ENCODE measurements at regions not wholly inside any gene's neighbourhood (a gene's known extent, or its start where the extent isn't known, plus 50 kb on each side); places are given as distances from the start of the nearest gene placed in this dataset.

DNA sequence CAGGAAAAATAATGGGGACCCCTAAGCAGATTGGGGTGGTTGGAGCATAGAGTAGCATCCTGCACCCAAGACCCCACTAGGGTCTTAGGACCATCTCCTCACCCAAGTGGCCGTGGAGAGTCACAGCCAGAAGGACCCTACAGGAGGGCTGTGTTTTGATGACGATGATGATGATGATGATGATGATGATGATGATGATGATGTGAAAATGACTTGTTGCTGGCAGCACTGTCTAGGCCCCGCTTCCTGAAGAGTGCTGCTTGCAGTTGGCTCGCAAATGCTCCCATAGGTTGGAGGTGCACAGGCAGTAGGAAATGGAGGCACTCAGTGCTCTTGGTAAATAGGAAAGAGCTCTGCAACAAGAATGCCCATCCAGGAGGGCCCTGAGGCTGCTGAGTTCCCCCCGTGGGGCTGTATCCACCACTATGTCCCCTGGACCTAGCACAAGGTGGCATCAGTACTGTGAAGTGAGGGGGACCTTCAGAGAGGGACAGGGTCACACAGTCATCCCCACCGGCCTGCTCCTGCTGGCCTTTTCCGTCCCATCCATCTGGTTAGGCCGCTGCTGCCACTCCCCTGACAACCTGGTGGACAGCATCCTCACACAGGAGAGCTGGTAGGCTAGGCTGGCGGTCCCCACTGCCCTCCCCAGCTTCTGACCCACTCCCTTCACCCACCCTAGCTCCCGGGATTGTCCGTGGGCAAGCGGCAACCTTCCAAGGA, 139.6 kb downstream of the FOXD2 start:
- DNase-seq = no peak

DNA sequence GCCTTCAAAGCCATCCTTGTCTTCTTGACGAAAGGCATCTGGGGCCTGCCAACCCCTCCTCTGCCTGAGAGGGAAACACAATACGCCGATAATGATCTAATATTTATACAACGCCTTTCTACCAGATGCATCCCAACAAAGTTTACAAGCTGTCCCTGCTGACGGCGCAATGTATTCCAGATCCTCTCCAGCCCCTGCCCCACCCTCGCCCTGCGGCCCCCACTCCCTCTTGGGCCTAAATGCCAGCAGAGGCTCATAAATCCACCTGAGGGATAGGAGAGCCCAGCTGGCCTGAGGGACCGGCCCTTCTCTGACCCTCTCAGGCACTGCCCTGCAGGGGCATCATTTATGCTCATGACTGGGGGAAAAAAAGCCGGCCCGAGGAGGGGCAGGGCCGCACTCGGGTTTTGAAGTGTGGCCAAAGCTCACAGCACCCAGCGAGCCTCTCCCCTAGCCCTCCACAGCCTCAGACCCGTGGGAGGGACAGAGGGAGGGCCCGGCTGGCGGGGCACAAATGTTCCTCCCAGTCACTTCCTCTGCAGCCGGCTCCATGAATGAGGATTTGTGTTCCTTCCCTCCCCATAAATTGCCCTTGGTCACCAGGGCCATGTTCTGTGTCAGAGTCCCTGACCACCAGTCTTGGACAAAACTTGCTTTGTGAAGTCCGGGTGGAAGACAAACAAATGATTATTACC, 140.3 kb downstream of the FOXD2 start:
- no peak for DNase-seq

DNA sequence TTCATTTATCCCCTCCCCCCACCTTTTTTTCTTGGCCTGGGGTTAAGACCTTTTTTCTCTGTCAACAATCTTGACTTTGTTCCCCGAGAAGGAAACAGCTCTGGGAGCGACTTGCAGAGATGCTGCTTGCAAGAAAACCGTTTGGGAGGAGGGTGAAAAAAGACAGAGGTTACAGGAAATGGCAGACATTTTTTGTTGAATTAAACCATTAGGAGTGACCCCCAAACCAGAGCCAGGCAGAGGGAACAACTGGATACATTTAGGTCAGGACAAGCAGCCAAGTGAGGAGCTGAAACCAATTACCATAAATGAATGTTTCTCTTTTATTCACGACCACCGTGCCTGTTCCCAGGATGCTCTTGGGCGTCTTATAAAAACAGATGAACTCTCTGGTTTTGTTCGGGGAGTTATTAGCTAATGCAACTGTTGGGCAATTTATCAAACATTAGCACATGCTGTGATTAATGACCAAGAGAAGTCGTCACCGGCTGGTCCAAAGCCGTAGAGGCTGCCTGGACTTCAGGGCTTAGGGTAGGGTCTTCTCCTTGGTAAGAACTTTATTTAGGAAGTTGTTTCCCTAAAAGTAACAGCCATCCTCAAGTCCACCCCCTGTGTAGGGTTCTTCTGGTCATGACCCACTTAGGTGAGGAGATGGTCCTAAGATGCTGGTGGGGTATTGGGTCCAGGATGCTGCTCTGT, 141.0 kb downstream of the FOXD2 start:
- peak; percentile 23 for DNase-seq

DNA sequence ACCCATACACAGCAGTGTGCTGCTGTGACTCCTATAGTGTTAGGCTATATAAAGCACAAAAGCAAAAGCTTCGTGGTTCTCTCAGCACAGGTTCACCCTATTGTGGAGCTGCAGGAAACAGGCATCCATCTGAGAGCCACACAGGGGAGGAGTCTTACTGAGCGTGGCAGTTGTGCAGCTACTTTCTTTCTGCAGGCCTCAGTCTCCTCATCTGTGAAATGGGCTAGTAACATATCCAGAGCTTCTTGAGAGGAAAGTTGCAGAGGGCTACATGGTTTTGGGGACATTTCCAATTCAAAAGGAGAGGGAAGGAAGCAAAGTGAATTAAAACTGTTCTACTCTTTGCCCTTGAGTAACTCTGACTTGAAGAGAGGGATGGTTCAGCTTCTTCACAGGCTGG, 142.0 kb downstream of the FOXD2 start:
- peak; percentile 32 for DNase-seq

DNA sequence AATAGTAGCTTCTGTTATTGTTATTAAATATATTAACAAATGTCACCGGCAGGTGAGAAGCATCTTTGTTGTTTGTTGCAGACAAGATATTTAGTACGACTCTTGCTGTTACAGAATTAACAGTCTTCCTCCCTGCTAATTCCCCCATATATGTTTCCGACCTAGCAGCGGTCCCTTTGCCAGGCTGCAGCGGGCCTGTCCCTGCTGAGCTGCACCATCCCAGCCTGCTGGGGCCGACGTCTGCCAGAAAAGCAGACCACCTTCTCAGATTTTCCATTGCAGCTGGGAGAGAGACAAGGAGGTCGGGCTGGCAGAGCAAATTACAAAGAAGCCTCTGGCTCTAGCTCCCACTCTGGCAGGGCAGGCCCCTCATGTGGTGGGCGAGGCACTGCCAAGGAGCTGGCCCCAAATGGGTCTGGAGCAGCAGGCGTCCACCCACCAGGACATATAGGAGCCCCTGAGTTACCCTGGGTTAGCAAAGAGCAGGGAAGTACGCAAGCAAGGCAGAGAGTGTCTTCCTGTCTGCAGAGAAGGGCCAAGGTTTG, 142.7 kb downstream of the FOXD2 start:
- DNase-seq = peak; percentile 22

DNA sequence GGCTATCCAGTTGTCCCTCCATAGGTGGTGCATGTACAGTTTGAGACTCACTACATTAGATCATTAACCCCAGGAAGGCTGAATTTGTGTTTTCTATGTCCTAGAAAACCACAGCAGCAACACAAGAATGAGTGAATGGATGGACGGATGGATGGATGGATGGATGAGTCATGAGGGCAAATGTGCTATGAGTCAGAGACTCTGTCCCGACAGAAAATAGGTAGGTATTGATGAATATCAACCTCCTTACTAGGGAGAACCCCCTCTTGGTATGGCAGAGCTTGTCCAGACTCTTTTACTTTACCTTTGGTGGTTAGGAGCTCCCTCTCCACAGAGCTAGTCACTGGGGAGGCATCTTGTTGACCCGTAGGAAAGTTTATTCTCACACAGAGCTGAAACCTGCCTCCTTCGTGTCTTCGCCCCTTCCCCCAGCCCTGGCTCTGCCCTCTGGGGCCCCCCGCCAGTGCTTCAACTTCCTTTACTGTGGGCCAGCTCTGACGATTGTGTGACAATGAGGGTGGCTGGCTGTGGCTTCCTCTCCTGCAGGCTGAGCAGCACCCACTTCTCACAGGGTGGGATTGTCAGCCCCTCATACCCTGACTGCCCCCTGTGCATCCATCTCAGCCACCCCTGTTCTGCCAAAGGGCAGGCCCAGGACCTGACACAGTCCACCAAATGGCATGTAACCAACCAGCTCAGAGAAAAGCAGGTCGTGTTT, 145.2 kb downstream of the FOXD2 start:
- DNase-seq = peak; percentile 48

DNA sequence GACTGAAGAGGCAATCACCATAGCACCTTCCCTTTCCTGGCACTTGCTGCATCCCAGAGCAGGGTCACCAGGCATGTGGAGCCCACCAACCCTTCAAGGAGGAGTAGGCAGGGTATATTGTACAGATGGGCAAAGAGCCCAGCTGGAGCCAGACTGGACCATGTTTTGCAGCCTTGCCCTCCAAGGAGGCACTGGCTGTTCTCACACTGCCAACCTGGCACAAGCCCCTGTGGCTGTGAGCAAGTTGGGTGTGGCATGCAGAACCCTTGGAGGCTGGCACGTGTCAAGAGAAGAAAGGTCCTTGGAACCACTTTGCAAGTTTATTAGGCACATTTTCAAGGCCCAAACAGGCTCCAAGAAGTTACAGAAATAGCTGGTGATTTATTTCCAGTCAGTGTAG, 146.4 kb downstream of the FOXD2 start:
- no peak for DNase-seq

DNA sequence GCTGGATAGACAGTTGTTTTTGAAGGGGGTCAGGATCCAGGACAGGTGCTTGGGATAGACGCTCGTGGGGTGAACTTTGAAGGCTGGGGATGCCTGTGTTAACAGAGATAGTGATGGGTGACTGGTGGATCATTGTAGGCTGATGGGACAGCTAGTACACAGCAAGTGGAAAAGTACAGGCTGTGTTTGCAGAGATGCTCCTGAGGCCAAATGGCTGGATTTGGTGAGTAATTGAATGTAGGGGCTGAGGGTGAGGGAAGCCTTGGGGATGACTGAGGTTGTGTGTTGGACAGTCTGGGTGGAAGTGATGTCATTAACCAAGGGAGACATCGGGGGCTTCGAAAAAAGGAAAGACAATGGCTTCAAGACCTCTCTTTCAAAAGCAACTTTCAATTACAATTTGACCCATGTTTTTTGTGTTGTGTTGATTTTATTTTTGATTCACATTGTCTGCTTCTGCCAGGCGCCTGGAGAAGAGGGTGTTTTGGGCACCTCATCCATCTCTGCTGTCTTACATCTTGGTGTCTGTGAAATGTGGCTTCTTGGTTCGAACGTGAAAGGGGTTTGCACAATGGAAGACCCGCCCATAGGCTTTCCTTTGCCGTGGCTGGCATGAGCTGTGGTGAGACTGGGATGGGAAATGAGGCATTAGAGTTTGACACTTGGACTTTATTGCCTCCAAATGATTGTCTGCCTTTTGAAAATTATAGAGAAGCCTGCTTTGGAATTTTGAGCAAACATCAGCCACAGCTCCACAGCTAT, 147.5 kb downstream of the FOXD2 start:
- no peak for DNase-seq

DNA sequence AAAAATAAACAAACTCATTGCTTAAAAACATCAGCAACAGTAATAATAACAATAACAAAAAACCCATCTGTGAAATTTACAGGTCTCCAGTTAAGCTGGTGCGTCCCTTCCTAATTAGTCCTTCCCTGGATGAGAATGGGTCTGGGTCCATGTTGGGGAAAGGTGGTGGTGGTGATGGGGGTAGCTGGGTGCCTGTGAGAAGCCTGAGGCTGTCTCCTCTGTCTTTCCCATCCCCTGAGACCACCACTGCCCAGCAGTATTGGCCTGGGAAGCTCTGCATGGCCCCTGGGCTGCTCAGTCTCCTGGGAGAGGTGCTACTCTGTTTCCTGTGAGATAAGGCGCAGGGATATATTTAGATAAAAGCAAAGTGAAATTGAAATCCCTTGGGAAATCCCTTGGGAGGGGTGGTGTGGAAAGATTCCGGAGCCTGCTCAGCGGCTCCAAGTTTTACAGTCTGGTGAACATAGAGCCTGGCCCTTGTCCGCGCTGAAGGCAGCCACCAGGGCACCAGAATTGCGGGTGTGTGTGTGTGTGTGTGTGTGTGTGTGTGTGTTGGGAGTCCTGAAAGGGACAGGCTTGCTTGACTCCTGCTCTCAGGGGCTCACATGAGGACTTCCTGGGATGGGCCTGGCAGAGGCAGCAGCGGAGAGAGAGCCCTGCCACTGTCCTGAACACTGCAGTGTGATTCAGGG, 150.2 kb downstream of the FOXD2 start:
- DNase-seq = no peak

DNA sequence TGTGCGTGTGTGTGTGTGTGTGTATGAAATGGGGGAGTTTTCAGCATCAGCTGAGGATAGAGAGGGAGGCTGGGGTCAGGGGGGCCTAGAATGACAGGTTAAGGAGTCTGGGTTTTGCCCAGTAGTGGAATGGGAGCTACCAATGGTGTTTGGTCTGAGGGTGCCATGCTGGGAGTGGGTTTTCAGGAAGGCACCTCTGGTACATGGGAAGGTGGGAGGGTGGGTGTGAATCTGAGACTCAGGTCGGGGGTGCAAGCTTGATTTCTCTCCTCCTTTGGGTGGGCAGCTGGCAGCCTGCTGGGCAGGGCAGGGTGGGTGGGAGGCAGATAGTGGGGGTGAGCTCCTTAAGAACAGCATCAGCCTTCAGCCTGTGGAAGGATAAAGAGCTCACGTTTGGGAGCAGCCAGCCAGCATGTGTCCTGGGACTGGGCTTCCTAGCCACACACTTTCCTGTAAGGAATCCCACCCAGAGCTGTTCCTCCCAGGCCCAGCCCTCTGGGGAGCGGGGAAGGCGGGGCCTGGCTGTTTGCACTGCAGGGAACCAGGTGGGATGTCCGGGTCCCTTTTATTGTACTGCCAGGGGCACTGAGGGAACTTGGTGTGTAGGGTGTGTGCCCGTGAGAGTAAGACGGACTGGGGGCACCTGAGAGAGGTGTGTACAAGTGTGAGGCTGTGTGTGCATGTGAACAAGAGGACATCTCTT, 152.8 kb downstream of the FOXD2 start:
- DNase-seq = no peak

DNA sequence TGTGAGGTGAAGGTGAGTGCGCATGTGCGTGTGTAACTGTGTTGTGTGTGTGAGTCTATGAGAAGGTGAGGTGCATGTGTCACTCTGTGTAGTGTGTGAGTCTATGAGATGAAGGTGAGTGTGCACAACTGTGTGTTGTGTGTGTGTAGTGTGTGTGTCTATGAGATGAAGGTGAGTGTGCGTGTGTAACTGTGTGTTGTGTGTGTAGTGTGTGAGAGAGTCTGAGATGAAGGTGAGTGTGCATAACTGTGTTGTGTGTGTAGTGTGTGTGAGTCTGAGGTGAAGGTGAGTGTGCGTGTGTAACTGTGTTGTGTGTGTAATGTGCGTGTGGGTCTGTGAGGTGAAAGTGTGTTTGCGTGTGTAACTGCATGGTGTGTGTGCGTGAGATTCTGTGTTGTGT, 154.0 kb downstream of the FOXD2 start:
- DNase-seq = no peak

DNA sequence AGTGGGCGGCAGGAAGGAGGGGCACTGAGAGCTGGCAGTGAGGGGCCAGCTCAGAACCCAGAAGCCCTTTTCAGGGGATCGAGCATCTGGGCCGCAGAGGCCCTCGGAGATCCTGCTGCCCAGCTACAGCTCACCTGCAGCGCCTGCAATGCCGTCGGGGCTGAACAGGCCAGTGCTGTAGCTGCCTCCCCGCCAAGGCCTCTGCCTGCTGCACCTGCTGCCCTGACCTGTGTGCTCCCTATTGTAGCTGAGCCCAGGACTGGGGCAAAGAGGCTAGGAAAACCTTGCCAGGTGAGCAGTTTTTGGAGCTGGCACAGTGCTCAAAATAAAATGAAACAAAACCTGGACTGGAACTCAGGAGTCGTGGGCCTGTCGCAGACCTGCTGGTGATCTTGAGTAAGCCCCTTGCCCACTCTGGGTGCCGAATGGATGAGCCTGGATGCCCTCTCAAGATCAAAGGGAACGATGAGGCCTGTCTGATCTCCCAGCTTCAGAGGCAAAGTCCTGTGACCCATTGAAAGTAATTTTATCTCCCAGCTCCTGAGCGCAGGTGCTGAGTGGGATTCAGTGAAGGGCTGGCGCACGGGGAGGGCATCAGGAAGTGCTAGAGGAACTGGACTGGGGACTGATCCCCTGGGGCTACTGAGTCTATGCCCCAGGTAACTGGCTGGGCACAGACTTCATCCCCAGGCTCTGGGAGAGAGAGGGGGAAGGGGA, 154.6 kb downstream of the FOXD2 start:
- no peak for DNase-seq

DNA sequence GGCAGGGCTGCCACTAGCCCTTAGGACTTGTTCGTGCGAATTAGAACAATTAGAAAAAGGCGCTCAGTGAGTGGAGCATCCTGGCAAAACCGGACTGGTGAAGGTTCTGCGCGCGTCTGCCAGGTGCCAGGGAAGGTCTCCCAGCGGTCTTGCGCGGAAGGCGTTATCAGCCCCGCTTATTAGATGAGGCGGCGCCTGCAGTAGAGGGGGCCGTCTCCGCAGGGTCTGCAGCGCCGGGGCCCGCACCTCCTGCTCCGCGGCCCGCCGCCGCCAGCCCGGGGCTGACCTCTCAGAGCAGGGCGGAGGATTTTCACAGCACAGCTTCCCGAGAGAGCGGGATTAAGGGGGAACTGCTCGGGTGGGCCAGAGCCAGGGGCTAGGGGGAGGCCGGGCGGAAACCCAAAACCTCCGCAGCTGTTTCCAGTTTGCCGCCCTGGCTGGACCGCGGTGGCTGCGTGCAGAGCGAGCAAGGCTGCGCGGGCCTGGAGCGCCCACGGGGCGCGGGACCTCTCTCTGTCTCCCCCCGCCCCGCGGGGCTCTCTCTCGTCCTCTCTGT, 155.2 kb downstream of the FOXD2 start:
- no peak for DNase-seq

DNA sequence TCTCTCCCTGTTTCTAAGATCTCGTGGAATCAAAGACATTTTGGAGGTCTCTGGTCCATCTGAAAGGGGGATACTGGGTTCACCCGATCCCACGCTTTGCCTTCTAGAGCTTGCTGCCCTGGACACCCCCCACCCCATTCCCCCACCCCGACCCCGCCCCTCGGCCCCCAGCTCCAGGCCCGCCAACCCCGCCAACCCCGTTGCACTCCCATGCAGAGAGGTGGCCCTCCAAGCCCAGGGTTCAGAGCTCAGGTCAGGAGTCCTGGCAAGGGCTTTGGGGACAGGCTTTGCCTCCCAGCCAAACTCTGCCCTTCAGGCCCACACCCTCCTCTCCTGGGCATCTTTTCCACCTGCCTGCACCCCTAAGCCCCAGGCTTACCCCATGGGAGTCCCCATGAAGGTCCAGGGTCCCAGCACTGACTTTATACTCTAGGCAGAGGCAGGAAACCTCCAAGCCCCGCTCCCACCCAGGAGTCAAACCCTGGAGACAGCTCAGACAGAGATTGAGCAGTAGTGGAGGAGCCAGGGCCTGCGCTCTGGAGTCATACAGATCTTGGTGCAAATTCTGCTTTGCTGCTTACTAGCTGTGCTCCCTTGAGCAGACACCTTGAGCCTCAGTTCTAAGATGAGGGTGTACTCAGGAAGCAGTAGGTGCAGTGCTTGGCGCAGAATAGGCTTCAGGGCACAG, 155.9 kb downstream of the FOXD2 start:
- DNase-seq = no peak

DNA sequence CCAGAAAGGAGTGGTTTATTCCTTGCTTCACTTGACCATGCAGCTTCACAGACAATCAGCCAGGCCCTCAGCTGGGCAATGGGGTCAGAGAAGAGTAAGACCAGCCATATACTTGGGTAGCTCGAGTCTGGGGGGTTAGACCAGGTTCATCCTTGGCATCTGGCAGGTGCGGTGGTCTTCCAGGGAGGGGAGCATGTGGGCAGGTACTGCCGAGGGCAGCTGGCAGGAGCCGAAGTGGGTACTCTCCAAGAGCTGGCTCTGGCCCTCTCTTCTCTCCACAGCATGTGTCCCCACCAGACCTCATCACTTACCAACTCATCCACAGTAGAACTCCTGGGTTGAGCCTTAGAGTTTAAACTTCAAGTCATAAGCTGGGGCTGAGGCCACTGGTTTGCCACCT, 156.8 kb downstream of the FOXD2 start:
- no peak for DNase-seq

DNA sequence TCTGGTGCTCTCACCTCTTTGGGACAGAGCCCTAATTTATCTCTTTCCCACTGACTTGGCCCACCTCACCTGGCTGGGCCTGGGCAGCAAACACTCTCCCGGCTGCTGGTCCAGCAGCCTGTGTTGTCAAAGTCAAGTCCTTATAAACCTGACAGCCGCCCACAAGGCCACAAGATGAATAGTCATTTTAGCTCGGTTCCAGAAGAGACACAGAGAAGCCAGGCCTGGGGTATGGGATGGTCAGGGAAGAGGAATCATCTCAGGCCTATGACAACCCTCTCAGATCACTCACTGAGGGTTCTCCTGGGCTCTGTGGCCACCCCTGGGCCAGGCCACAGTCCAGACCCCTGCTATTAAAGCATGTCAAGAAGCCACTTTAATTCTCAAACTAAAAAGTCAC, 158.5 kb downstream of the FOXD2 start:
- no peak for DNase-seq

DNA sequence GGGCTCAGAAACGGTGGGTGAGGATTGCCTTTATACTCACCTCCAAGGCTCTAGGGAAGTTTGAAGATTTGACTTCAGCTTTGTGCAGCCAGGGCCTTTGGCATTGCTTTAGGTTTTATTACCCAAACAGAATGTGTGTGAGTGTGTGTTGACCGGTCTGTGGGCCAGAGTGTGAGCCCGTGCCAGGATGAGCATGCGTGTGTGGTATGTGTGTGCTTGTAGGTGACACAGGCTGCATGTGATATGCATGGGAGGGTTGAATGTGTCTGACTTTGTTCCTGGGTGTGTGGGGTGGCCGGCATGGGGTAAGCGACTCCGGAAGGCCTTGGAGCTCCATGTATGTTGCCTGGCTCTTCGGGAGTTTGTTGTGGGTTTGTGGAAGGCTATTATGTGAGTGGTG, 160.5 kb downstream of the FOXD2 start:
- DNase-seq = no peak

DNA sequence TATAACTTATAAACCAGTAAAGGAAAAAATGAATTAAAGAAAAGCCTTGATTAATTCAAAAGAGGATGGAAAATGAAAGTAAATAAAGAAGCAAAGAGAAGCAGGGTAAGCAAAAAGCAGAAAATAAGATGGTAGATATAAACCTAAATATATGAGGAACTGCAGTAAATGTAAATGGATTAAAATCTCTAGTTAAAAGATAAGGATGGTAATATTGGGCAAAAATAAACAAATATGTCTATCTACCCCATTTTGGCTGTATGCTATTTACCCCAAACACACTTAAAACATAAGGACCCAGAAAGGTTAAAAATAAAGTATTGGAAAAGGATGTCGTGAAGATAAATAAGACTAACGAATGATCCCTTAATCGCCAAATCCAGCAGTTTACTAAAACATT, 161.9 kb downstream of the FOXD2 start:
- DNase-seq = no peak

DNA sequence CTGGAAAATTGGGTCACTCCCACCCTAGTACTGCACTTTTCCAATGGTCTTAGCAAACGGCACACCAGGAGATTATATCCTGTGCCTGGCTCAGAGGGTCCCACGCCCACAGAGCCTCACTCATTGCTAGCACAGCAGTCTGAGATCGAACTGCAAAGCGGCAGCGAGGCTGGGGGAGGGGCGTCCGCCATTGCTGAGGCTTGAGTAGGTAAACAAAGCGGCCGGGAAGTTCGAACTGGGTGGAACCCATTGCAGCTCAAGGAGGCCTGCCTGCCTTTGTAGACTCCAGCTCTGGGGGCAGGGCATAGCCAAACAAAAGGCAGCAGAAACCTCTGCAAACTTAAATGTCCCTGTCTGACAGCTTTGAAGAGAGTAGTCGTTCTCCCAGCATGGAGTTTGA, 164.6 kb downstream of the FOXD2 start:
- DNase-seq = peak; percentile 26

Data from activated CD8-positive, alpha-beta memory T cell treated with anti-CD3 and anti-CD28 coated beads, Interleukin-2, amount 50 U/mL, for 48 hours (primary cell).